ENCODE measurements at regions not wholly inside any gene's neighbourhood (a gene's known extent, or its start where the extent isn't known, plus 50 kb on each side); places are given as distances from the start of the nearest gene placed in this dataset.

GRCh38 chr9:100690438-100690837 lies 112.6 kb downstream of the CAVIN4 start:
- no peak for TF ChIP-seq CTCF (IDR thresholded peaks at IDR 0.05)
- TF ChIP-seq POLR2A (IDR thresholded peaks at IDR 0.05), result no peak
